ENCODE measurements at regions not wholly inside any gene's neighbourhood (a gene's known extent, or its start where the extent isn't known, plus 50 kb on each side); places are given as distances from the start of the nearest gene placed in this dataset.

DNA sequence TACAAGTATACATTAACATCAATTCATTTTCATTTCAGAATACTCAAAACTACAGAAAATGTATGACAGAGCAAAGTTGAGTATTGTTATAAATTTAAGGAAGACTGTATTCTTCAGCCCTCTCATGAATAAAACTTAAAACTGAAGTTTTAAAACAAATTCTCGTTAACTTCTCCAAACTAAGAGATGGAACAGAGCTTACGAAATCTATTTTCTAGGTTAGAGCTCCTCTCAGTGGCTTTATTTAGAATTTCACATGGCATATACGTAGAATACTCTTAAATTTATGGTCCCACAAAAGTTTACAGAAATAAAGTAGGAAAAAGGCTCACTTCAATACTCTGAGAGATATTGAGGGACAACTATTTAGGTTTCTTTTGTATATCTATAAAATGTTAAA, 612.1 kb downstream of the KCNJ3 start:
- peak; percentile 49 for DNase-seq (ENCODE audit: low read depth, low spot score)

DNA sequence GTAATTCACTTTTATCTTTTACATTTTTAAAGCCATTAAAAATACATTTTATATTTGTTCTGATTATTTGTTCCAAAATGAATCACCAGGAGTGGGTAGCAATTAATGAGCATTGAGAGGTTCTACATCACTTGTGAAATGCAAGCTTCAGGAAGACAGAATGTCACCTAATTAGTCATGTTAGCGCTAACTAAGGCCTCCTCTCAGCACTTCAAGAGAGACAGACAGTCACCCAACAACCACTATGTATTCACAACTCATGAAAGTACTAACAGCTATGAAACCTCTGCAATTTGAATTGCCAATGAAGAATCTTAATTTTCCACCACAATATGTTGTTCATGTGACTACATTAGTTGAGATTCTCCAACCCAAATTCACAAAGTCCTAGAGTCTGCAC, 611.0 kb downstream of the KCNJ3 start:
- no peak for DNase-seq (ENCODE audit: low read depth, low spot score)

DNA sequence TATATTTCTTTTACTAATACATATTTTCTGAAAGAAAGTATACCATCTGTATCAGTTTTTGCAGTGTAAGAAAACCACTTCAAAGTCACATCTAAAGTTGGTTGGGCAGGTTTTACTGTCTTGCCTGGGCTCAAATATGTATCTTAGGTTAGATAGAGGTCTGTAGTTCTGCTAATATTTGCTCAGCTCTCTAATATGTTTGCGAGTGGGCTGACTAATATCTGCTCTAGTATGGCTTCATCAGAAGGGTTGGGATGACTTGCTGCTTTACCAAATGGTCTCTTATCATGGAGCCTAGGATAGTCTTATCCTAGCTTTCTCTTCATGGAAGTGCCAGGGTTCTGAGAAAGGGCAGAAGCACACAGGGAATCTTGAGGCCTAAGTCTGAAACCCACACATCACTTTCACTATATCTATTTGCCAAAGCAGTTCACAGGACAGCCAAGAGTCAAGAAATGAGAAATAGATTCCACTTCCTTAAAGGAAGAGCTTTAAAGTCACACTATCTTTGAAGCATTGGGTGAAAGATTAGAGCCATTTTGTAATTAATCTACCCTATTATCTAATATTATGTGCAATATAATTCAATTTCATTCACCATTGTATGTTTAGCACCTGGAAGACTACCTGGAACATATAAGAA, 610.0 kb downstream of the KCNJ3 start:
- no peak for DNase-seq (ENCODE audit: low read depth, low spot score)

DNA sequence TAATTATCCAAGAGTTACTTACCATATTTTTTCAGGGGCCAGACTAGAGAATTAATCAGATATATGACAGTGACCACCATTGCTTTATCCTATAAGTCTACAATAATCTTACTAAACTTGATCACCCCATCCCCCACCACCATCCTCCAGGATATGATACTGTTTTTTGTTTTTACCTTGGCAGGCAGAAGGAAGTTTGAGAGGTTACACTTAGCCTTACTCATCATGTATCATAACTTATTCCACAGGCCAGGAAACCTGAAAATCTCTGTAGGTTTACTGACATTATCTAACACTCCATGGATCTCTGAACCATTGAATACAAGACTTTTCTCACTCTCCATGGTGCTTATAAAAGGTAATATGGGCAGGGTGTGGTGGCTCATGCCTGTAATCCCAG, 602.7 kb downstream of the KCNJ3 start:
- DNase-seq (ENCODE audit: low read depth, low spot score) = no peak

DNA sequence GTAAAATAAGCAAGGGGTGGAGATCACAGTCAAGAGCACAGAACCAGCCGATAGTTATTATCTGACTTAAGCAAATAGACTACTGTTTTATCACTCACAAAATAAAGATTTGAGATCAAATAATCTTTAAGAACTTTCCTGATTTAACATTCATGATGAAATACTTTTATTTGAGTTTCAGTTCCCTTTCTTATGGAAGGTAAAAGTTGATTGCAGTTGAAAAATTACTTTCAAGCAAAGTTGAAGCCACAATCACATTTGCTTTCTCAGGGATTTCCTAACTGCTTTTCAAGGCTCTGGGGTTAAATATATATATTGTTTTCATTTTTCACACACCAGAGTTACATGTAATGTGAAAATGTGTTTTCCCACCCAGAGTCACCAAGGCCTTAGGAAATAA, 599.5 kb downstream of the KCNJ3 start:
- DNase-seq (ENCODE audit: low read depth, low spot score) = no peak

DNA sequence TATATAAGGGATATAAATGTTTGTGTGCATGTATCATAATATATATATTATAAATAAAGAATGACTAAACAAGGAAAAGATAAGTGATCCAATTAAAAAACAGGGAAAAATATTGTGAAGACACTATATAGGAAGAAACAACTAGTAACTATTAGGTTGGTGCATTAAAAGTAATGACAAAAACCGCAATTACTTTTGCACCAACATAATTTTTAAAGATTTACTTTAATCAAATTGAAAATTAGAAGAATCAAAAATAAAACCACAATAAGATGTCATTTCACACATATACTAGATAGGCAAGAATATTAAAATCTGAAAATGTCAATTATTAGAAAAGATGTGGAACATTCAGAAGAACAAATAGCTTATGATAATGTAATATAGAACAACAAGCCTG, 595.9 kb downstream of the KCNJ3 start:
- DNase-seq (ENCODE audit: low read depth, low spot score) = no peak

DNA sequence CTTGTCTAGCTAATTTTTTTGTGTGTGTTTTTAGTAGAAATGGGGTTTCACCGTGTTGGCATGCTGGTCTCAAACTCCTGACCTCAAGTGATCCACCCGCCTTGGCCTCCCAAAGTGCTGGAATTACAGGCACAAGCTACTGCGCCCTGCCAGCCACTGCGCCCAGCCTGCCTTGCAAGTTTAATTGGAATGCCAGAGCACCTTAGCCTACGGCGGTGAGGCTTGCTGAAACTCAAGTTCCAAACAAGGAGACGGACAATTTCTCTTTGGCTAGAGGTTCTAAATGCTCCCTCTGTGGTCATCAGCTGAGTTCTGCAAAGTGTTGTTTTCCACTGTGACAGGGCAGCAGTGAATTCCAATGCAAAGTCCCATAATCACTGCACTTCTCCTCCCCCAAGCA, 583.4 kb downstream of the KCNJ3 start:
- no peak for DNase-seq (ENCODE audit: low read depth, low spot score)

DNA sequence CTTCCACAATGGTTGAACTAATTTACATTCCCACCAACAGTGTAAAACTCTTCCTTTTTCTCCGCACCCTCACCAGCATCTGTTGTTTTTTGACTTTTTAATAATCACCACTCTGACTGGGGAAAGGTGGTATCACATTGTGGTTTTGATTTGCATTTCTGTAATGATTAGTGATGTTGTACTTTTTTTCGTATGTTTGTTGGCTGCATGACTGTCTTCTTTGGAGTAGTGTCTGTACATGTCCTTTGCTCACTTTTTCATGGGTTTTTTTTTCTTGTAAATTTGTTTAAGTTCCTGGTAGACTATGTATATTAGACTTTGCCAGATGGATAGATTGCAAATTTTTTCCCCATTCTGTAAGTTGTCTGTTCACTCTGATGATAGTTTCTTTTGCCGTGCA, 574.8 kb downstream of the KCNJ3 start:
- DNase-seq (ENCODE audit: low read depth, low spot score) = no peak

DNA sequence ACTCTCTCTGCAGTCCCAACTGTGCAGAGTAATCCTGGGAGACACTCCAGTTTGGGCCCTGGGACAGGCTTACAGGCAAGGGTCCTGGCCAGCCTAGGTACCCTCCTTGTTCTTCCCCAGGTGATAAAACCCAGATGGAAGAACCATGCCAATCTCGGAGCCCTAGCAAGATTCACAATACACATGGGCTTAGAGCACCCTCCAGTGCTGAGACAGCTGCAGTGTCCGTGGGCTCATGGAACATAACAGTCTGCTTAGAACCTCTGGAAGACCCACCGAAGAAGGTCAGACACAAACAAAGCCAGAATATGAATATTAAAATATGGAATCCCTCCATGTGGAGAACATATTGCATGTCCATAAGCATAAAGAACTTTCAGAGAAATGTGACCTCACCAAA, 568.1 kb downstream of the KCNJ3 start:
- DNase-seq (ENCODE audit: low read depth, low spot score) = no peak

DNA sequence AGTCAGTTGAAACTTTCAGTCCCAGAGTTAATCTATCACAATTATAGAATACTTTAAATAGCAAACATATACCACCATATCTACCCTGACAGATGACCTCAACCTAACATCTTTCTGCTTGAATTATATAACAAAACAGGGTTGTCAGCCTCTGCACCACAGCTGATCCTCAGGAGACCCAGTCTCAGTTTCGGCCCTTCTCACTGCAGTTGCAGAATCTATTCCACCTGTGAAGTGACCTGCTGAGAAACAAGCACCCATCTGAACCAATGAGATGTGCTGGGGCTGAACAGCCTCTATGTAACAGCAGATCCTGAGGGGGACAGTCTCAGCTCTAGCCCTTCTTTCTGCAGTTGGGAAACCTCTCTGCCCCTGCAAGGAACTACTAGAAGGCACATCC, 567.6 kb downstream of the KCNJ3 start:
- no peak for DNase-seq (ENCODE audit: low read depth, low spot score)

DNA sequence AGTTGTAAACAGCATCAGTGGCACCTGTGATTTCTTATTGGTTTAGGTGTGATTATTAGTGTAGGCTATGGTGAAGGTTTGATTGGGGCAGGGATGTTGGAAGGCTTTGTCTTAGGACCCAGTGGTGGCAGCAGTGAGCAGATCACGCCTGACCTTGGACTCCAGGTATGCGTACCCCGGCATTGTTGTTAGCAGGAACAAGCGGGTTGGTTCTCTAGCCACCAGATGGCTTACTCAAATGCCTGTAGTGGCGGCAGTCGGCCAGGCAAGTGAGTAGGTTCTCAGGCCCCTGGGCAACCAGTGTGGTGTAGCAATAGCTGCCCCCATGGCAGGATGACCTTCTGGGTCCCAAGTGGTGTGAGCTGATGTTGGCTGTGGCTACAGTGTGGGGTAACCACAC, 558.3 kb downstream of the KCNJ3 start:
- no peak for DNase-seq (ENCODE audit: low read depth, low spot score)

DNA sequence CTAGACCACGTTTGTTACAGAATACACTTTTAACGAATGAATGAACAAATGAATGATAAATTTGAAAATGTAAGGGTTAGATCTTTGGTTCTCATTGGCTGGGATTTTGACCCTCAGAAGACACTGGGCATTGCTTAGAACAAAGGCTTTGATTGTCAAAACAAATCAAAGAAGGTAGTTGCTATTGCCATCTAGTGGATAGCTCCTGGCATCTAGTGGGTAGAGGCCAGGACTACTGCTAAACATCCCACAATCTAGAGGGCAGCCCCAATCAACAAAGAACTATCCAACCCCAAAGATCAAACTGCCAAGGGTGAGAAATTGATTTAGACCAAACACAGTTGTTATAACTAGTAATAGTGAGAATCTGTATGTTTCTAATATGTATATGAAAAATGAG, 552.3 kb downstream of the KCNJ3 start:
- DNase-seq (ENCODE audit: low read depth, low spot score) = peak; percentile 5

DNA sequence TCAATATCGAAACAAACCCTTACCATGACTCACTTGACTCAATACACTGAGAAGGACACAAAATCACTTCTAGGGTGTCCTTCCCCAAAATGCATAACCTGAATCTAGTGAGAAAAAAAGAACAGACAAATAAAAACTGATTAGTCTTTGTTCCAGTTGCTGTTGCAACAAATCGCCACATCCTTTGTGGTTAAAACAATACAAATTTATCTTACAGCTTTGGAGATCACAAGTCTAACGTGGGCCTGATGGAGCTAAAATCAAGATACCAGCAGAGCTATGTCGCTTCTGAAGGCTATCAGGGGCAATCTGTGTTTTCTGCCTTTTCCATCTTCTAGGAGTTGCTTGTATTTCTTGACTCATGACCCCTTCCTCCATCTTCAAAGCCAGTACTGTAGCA, 541.7 kb downstream of the KCNJ3 start:
- no peak for DNase-seq (ENCODE audit: low read depth, low spot score)

DNA sequence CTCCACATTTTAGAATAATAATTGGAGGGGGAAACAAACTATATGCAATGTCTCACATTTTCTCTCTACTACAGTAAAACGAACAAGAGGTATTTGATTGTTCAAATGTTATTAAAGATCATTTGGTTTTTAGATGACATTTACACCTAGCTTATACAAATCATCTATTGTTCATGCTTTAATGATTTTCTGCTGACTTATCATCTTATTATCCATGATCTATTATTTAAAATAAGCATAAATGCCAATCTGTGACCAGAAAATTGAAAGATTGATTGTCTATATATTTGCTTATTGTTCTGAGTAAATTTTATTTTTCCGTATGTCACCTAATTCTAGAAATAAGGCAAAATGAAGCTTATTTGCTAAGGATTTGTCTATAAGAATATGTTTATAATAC, 537.2 kb downstream of the KCNJ3 start:
- DNase-seq (ENCODE audit: low read depth, low spot score) = no peak

DNA sequence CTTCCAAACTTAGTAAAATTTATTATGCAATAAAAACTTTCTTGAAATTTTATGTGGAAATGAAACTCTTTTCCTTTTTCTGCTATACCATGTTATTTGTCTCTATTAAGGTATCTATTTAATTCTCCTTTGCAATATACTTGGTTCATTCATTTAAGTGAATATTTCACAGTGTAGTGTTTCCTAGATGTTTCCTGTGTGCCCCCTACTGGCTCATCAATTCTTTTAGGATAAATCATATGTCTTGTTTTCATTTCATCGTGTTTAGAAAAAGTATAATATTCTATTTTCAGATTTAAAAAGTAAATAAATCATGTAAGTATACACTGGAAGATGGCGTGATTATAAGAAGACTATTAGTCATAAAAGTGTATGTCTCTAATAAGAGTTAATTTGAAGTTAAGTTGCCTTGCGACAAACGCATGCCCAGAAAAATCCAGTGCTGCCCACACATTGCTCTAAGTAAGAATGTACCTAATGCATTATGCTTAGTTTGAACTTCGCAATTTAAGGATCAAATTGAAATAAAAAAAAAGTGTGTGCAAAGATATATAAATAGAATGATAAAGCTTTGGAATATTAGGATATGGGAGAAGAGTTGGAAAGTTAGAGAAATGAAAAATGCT, 525.4 kb downstream of the KCNJ3 start:
- DNase-seq (ENCODE audit: low read depth, low spot score) = peak; percentile 38

DNA sequence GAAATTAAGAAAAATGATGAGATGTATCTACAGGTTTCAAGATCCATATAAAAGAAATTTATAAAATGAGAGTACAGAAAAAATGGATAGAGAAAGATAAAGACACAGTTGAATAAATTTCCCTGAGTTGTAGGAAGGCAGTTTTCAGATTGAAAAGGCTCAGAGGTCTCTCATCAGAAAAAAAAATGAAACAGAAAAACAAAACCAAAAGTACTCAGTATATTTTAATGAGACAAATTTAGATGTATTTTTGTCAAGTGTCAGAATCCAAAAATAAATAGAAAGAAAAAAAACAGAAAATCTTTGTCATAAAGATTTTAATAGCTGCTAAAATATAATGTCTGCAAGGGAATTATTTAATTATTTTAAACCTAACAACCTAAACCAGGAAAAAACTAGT, 520.5 kb downstream of the KCNJ3 start:
- no peak for DNase-seq (ENCODE audit: low read depth, low spot score)

DNA sequence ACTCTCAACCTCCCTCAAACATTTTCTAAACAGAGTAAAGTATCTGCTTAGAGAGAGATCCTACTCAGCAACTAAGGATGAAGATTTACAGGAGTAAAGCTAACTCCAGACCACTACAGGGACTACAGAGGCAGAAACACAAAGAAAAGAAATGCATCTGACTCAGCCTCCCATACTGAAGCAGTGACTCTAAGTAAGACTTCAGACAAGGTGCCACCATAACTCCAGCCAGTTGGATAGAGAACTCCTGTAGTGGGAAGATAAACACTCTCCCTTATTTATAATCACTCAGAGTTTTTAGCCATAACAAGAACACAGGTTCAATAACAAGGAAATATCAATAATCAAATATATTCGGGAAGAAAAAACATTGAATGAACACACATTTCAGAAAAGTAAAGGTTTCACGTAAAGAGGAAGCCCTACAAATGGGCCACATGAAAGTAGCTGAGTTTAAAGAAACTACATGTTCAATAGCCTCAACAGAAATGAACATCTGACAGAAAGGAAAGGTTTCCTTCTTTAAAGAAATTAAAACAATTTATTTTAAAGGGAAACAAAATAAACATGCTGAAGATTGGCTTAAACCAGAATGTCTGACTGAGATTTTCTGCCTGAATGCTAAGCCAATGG, 519.9 kb downstream of the KCNJ3 start:
- DNase-seq (ENCODE audit: low read depth, low spot score) = no peak

DNA sequence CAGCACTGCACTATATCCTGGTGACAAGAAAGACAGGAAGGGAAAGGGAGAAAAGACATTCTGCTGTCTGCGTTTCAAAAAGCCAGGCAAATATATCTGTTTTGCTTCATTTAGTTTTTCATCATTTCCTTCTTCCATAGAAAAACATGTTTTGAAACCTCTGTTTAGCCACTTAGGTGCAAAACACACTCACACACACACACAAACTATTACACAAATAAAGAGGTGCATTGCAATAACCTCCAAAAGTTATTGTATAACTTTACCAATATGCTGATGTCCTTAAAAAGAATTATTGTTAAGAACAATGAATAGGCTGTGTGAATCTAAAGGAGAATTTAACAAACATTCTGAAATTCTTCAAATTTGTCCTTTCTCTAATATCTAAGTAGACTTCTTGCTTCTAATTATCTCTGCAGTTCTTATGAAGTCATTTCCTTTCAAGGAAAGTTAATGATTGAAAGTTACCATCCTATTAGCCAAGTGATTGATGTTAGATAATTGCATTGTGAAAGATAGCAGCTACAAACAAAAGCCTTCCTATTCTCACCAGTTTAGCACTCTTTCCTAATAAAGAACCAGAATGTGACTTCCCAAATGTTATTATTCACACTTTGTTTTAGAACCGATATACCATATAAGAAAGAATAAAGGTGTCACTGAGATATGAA, 516.7 kb downstream of the KCNJ3 start:
- no peak for DNase-seq (ENCODE audit: low read depth, low spot score)

DNA sequence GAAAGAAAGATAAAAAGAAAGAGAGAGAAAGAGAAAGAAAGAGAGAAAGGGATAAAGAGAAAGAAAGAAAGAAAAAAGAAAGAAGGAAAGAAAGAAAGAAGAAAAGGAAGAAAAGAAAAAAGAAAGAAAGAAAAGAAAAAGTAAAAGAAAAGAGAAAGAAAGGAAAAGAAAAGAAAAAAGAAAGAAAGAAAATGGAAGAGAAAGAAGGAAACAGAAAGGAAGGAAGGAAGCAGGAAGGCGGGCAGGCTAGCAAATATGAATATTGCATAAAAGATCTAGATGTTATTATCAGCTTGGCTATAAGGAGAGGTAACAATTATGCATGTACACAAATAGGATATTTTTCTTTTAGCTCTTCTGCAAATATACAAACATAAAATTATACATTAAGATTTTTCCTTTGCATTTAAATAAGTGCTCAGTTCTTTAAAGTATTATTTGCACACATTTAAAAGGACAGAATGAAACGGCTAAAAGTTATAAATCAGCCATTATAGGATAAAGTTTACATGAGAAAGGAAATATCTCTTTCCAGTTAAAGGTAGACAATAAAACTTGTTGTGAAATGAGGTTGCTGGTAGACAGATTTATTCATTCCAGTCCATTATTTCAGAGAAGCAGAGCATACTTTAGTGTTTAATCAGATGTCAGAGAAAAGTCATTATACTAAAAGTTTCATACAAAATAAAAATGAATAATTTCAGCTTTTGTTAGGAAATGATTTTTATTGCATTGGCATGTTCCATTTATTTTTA, 511.4 kb downstream of the KCNJ3 start:
- no peak for DNase-seq (ENCODE audit: low read depth, low spot score)

DNA sequence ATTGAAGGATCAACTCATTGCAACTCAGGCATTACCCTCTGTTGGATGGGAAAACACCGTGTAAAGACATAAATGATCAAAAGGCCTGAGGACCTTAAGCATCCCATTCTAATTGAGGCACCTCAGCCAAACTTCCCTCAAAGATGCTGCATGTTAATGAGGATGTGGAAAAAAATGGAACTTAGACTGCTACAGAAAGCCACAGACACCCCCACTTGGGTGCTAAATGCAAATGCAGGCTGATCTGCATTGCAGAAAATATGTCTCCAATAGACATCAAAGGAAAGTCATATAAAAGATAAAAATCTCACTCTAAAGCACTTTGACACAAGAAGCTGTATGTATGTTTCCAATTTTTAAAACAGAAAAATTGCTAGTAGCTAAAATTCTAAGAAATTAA, 504.7 kb downstream of the KCNJ3 start:
- no peak for DNase-seq (ENCODE audit: low read depth, low spot score)

DNA sequence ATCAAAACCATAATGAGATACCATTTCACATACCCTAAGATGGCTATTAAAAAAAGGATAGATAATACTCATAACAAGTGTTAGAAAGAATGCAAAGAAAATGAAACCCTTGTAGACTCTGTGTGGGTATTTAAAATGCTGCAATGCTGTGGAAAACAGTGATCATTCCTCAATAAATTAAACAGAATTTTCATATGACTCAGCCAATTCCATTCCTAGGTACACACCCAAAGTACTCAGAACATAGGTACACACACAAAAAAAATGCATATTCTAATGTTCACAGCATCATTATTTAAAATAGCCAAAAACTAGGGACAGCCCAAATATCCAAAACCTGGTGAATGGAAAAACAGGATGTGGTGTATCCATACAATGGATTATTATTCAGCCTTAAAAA, 502.3 kb downstream of the KCNJ3 start:
- DNase-seq (ENCODE audit: low read depth, low spot score) = no peak

DNA sequence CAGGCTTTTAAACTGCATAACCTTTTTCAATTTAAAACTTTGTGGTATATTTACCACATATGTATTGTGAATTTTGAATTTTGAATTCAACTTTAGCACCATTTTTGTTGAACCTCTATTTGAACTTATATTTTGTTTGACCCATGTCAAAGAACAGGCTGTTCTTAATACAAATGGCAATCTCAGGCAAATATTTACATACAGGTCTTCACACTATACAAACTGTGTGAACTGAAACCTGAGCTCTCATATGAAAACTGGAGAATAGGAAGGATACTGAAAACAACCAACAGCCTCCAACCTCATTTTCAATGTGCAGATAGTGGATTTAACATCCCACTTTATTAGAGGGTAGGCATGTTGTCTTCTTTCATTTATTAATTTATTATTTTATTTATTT, 491.8 kb downstream of the KCNJ3 start:
- no peak for DNase-seq (ENCODE audit: low read depth, low spot score)
